ENCODE measurements at regions not wholly inside any gene's neighbourhood (a gene's known extent, or its start where the extent isn't known, plus 50 kb on each side); places are given as distances from the start of the nearest gene placed in this dataset.

DNA sequence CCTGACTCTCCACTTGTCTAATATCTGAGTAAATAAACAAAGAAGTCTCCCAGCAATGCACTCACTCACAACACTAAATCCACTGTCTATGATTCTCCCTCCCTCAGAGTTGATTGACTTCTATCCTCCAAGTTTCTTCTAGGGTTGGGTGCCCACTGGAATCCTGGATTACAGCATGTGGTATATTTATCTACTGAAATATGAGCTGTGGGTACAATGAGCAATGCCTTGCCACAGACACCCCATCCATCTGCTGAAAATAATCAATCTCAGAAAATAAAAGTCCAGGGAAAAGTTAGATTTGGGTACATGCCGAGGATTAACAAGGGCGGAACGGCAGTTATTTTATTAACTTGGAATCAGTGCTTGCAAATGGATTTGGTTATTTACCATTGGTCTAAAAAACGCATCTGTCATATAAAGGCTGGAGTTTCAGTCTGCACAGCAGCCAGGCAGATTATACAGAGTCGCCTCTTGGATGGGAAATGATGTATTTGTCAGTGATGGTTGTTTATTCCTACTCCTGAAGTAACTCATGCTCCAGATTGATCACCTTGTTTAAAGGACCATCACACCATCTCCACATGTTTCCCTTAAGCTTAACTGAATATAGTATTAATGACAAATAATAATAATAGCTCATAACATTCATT is 193.9 kb upstream of the SOX9 start:
- intact Hi-C loops (cut with DNase I): no loop called here
- H3K9me3 ChIP-seq (ENCODE audit: control insufficient read depth in 2 of 3, insufficient read depth in 1 of 3, low read length in 3 of 3): no peaks in the 10 kb centered on the region
- H3K27me3 ChIP-seq (ENCODE audit: control insufficient read depth, insufficient read depth, low read length): no peaks in the 10 kb centered on the region
- DNase-seq (peak in 3 of 5 donors; percentile 14 to 44 (median 39)), FAIRE-seq (no peak)
- H3K36me3 ChIP-seq (ENCODE audit: control insufficient read depth in 2 of 3, insufficient read depth in 3 of 3, low read length in 3 of 3): no peaks in the 10 kb centered on the region
- no peak overlapping the region for H3K9ac ChIP-seq (ENCODE audit: low read length in 3 of 3)
- H3K4me3 ChIP-seq (ENCODE audit: low read length in 3 of 3): no peak overlapping the region
- TF ChIP-seq CTCF (IDR thresholded peaks at IDR 0.05; ENCODE audit: borderline replicate concordance, extremely low read depth, insufficient read depth): no peak
- H3K27ac ChIP-seq (ENCODE audit: low read depth in 2 of 2, low read length in 2 of 2): no peak overlapping the region
- no peaks in the 10 kb centered on the region for H3K4me1 ChIP-seq (ENCODE audit: control insufficient read depth in 2 of 3, insufficient read depth in 2 of 3, low read depth in 1 of 3, low read length in 3 of 3)

DNA sequence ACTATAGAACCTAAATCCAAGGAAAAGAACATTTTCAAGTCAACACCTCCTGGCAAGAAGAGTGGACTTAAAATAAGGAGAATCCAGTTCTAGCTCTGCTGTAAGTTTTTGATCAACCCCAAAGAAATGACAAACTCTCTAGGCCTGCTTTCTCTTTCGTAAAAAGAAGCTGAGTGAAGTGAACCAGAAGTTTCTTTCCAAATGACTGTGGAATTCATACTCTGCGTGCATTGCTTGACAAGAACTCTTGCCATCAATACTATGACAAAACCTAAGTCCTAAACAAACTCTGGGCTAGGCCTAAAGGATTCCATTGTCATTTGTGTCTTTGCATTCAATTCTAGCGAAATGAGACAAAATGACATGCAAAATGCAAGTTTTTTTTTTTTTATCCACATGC is 187.5 kb upstream of the SOX9 start:
- no peak overlapping the region for H3K27ac ChIP-seq (ENCODE audit: low read depth in 2 of 2, low read length in 2 of 2)
- DNase-seq (no peak), FAIRE-seq (no peak)
- no peaks in the 10 kb centered on the region for H3K27me3 ChIP-seq (ENCODE audit: control insufficient read depth, insufficient read depth, low read length)
- TF ChIP-seq CTCF (IDR thresholded peaks at IDR 0.05; ENCODE audit: borderline replicate concordance, extremely low read depth, insufficient read depth): no peak
- no peak overlapping the region for H3K9ac ChIP-seq (ENCODE audit: low read length in 3 of 3)
- H3K4me1 ChIP-seq (ENCODE audit: control insufficient read depth in 2 of 3, insufficient read depth in 2 of 3, low read depth in 1 of 3, low read length in 3 of 3): no peaks in the 10 kb centered on the region
- H3K36me3 ChIP-seq (ENCODE audit: control insufficient read depth in 2 of 3, insufficient read depth in 3 of 3, low read length in 3 of 3): no peaks in the 10 kb centered on the region
- no peaks in the 10 kb centered on the region for H3K9me3 ChIP-seq (ENCODE audit: control insufficient read depth in 2 of 3, insufficient read depth in 1 of 3, low read length in 3 of 3)
- intact Hi-C loops (cut with DNase I): no loop called here
- no peak overlapping the region for H3K4me3 ChIP-seq (ENCODE audit: low read length in 3 of 3)

DNA sequence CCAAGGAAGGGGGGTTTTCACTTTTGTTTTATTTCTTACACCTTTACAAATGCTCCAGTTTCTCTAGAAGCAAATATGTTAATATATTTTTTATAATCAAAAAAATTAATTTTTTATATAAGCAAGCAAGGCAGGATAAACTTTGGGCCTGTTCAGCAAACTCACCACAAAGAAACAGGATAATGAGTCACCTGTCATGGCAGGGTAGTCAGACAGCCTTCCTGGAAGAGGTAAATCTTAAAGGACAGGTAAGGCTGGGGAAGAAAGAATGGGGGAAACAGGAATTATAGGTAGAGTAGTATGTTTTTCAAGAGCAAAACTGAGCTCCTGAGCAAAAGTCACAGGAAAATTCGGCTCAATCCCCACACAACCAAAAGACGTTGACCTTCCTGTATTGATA is 186.3 kb upstream of the SOX9 start:
- Histone ChIP-seq H3K9ac (ENCODE audit: low read length in 3 of 3) (no peak overlapping the region), H3K36me3 (ENCODE audit: control insufficient read depth in 2 of 3, insufficient read depth in 3 of 3, low read length in 3 of 3) (no peaks in the 10 kb centered on the region), H3K4me1 (ENCODE audit: control insufficient read depth in 2 of 3, insufficient read depth in 2 of 3, low read depth in 1 of 3, low read length in 3 of 3) (no peaks in the 10 kb centered on the region), H3K27me3 (ENCODE audit: control insufficient read depth, insufficient read depth, low read length) (no peaks in the 10 kb centered on the region), H3K4me3 (ENCODE audit: low read length in 3 of 3) (no peak overlapping the region), H3K27ac (ENCODE audit: low read depth in 2 of 2, low read length in 2 of 2) (no peak overlapping the region), H3K9me3 (ENCODE audit: control insufficient read depth in 2 of 3, insufficient read depth in 1 of 3, low read length in 3 of 3) (no peaks in the 10 kb centered on the region)
- FAIRE-seq (no peak), DNase-seq (no peak)
- intact Hi-C loops (cut with DNase I): no loop called here
- no peak for TF ChIP-seq CTCF (IDR thresholded peaks at IDR 0.05; ENCODE audit: borderline replicate concordance, extremely low read depth, insufficient read depth)

- FAIRE-seq (no peak), DNase-seq (no peak)
- intact Hi-C loops (cut with DNase I): no loop called here
- H3K27me3 ChIP-seq (ENCODE audit: control insufficient read depth, insufficient read depth, low read length): no peaks in the 10 kb centered on the region
- H3K36me3 ChIP-seq (ENCODE audit: control insufficient read depth in 2 of 3, insufficient read depth in 3 of 3, low read length in 3 of 3): no peaks in the 10 kb centered on the region
- TF ChIP-seq CTCF (IDR thresholded peaks at IDR 0.05; ENCODE audit: borderline replicate concordance, extremely low read depth, insufficient read depth): no peak
- no peaks in the 10 kb centered on the region for H3K9me3 ChIP-seq (ENCODE audit: control insufficient read depth in 2 of 3, insufficient read depth in 1 of 3, low read length in 3 of 3)
- H3K4me3 ChIP-seq (ENCODE audit: low read length in 3 of 3): no peak overlapping the region
- H3K9ac ChIP-seq (ENCODE audit: low read length in 3 of 3): no peak overlapping the region
- H3K4me1 ChIP-seq (ENCODE audit: control insufficient read depth in 2 of 3, insufficient read depth in 2 of 3, low read depth in 1 of 3, low read length in 3 of 3): no peaks in the 10 kb centered on the region
- no peak overlapping the region for H3K27ac ChIP-seq (ENCODE audit: low read depth in 2 of 2, low read length in 2 of 2)
Measured at GRCh38 chr17:71935341-71935740, 185.5 kb upstream of the SOX9 start.

All from kidney (tissue), 13 donors.